Lung (tissue), 11 donors: ENCODE measurements at regions not wholly inside any gene's neighbourhood (a gene's known extent, or its start where the extent isn't known, plus 50 kb on each side); places are given as distances from the start of the nearest gene placed in this dataset.

Experiments
- ATAC-seq: fragments of 200-7000 bp; cut with Tn5 transposase; one replicate; pipeline ENCODE4 v1.9.1; 2020; ENCODE audit warnings: moderate number of reproducible peaks; ENCODE audit not compliant: insufficient read depth, low FRiP score
- DNase-seq, 3 donors: peaks; one replicate each; pipeline ENCODE4 v3.0.0-alpha.2; 2013 to 2017
- H3K27ac ChIP-seq, 2 donors: one replicate each; pipeline ENCODE4 v1.5.1; 2013; ENCODE audit warnings: mild to moderate bottlenecking in 2 of 2, moderate library complexity in 2 of 2, control low read depth in 1 of 2, inconsistent platforms in 1 of 2, low read depth in 1 of 2, low read length in 1 of 2
- H3K27me3 ChIP-seq, 3 donors: one replicate each; pipeline ENCODE4 v1.5.1; 2013; ENCODE audit warnings: low read length in 2 of 3; ENCODE audit not compliant: control insufficient read depth in 3 of 3, insufficient read depth in 3 of 3
- H3K36me3 ChIP-seq, 4 donors: one replicate each; pipeline ENCODE4 v1.5.1; 2013; ENCODE audit warnings: low read length in 4 of 4, mild to moderate bottlenecking in 1 of 4, moderate library complexity in 1 of 4; ENCODE audit not compliant: control insufficient read depth in 4 of 4, insufficient read depth in 4 of 4
- H3K4me1 ChIP-seq, 5 donors: one replicate each; pipeline ENCODE4 v1.5.1; 2013; ENCODE audit warnings: low read length in 5 of 5, mild to moderate bottlenecking in 2 of 5, moderate library complexity in 1 of 5; ENCODE audit not compliant: control insufficient read depth in 5 of 5, insufficient read depth in 5 of 5
- H3K4me3 ChIP-seq: one replicate; pipeline ENCODE4 v1.5.1; 2013; ENCODE audit warnings: mild to moderate bottlenecking, control low read depth, moderate library complexity
- H3K9ac ChIP-seq, 2 donors: one replicate each; pipeline ENCODE4 v1.5.1; 2013; ENCODE audit warnings: low read length in 2 of 2, control low read depth in 1 of 2; ENCODE audit not compliant: insufficient read depth in 1 of 2
- H3K9me3 ChIP-seq, 4 donors: one replicate each; pipeline ENCODE4 v1.5.1; 2013; ENCODE audit warnings: low read length in 3 of 4, mild to moderate bottlenecking in 1 of 4, moderate library complexity in 1 of 4; ENCODE audit not compliant: control insufficient read depth in 4 of 4, insufficient read depth in 3 of 4
- WGBS, 2 donors: extraction: QIAGEN DNeasy Blood & Tissue Kit; methylation state at CpG; one replicate each; pipeline ENCODE4 v1.1.7; 2013; 5-methylcytosine and 5-hydroxymethylcytosine counted together
- TF ChIP-seq, protein P1 (sequence below): IDR thresholded peaks from 2 replicates; pipeline ENCODE4 v1.5.1; 2012; ENCODE audit warnings: mild to moderate bottlenecking; ENCODE audit errors: control extremely low read depth, extremely low read depth
- donor health status: control.
- donor health status: control.
- donor health status: Bipolar disorder and iron deficiency.
- donor health status: healthy.
- donor health status: DM: yes; HTN: yes; CAD: no.

DNA sequence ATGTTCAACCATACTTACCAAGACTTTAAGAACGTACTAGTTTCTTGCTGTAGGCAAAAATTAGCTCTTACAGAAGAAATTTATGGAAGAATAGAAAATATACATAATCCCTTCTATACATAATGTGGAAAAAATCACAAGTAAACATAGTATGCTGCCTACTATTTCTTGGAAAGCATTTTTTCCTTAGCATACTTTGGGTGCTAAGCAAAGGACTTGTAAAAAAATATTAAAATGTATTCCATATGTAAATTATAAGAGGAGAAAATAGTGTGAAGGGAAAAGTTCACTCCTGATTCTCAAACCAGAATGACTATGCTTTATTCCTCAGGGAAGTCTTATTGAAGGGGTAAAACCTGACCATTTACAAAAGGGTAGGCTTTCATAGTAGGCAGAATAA lies 243.8 kb upstream of the VLDLR start:
- no peaks in the 10 kb centered on the region for H3K36me3 ChIP-seq
- H3K9ac ChIP-seq: no peak overlapping the region
- TF ChIP-seq, protein P1, sequence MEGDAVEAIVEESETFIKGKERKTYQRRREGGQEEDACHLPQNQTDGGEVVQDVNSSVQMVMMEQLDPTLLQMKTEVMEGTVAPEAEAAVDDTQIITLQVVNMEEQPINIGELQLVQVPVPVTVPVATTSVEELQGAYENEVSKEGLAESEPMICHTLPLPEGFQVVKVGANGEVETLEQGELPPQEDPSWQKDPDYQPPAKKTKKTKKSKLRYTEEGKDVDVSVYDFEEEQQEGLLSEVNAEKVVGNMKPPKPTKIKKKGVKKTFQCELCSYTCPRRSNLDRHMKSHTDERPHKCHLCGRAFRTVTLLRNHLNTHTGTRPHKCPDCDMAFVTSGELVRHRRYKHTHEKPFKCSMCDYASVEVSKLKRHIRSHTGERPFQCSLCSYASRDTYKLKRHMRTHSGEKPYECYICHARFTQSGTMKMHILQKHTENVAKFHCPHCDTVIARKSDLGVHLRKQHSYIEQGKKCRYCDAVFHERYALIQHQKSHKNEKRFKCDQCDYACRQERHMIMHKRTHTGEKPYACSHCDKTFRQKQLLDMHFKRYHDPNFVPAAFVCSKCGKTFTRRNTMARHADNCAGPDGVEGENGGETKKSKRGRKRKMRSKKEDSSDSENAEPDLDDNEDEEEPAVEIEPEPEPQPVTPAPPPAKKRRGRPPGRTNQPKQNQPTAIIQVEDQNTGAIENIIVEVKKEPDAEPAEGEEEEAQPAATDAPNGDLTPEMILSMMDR: no peak
- no peak for DNase-seq
- H3K9me3 ChIP-seq: peaks cover 0 to 1% (median 0%) of the 10 kb centered on the region in 4 donors
- peaks cover 0 to 14% (median 0%) of the 10 kb centered on the region in 5 donors for H3K4me1 ChIP-seq
- no peak overlapping the region for H3K27ac ChIP-seq
- no peak overlapping the region for H3K4me3 ChIP-seq
- no peaks in the 10 kb centered on the region for H3K27me3 ChIP-seq
- no peak for ATAC-seq
- 74 to 75% methylated on average over 1 of the region's 1 CpG for WGBS, 2 donors

DNA sequence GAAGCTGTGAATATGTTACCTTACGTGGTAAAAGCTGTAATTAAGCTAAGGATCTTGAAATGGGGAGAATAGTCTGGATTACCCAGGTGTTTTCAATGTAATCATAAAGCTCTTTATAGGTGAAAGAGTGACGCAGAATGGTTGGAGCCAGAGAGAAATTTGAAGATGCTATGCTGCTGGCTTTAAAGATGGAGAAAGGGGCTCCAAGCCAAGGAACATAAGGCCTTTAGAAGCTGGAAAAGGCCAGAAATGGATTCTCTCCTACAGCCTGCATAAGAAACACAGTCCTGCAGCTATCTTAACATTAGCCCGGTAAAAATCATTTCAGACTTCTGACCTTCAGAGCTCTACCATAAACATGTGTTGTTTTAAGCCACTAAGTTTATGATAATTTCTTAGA lies 243.3 kb upstream of the VLDLR start:
- ATAC-seq: no peak
- H3K4me1 ChIP-seq: peaks cover 0 to 14% (median 0%) of the 10 kb centered on the region in 5 donors
- TF ChIP-seq, protein P1: no peak
- H3K4me3 ChIP-seq: no peak overlapping the region
- H3K36me3 ChIP-seq: no peaks in the 10 kb centered on the region
- WGBS, 2 donors: 82 to 84% methylated on average over 3 of the region's 3 CpGs
- no peak overlapping the region for H3K9ac ChIP-seq
- H3K9me3 ChIP-seq: peaks cover 0 to 1% (median 0%) of the 10 kb centered on the region in 4 donors
- no peaks in the 10 kb centered on the region for H3K27me3 ChIP-seq
- H3K27ac ChIP-seq: no peak overlapping the region
- no peak for DNase-seq

DNA sequence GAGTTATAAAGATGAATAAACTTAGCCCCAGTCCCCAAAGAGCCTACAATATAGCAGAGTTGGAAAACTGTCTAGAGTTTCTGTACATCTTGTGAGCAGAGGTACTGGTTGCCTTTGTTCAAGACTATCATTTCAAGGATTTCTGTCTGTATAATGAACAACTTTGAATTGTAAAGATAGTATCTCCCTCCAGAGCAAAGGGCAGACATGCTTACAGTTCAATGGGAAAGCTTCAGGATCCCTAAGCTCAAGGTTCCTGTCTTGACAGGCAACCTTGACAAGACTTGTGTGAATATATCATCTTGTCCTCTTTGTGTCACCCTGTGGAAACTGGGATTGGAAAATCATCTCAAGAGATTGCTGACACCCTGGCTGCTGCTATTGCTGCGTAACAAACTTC lies 242.8 kb upstream of the VLDLR start:
- TF ChIP-seq, protein P1: no peak
- ATAC-seq: no peak

DNA sequence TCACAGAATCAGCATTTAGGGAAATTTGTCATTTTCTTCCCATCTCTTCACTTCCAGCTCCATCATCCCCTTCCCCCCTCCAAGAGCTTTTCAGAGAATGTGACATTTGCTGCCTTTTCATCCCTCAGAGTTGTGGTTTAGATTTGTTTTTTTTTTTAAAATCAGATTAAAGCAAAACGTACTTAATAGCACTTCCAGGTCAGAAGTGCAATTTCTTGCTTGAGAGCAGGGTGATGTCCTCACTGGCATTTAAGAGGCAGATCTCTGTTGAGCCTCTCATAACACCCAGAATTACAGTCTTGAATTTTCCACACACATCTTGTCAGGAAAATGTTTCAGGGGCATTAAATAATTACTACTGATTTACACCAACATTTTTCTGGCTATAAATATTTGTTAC lies 236.8 kb upstream of the VLDLR start:
- Histone ChIP-seq H3K4me1 (peaks cover 0 to 11% (median 3%) of the 10 kb centered on the region in 5 donors), H3K36me3 (no peaks in the 10 kb centered on the region), H3K9ac (no peak overlapping the region), H3K9me3 (no peaks in the 10 kb centered on the region), H3K27ac (no peak overlapping the region), H3K27me3 (no peaks in the 10 kb centered on the region), H3K4me3 (no peak overlapping the region)
- ATAC-seq: no peak
- TF ChIP-seq, protein P1: no peak
- peak in 2 of 3 donors; percentile 62 to 67 for DNase-seq
- 11 to 27% methylated on average over 1 of the region's 1 CpG for WGBS, 2 donors

More for the DNA sequence above, 242.8 kb upstream of the VLDLR start:
- no peak overlapping the region for H3K9ac ChIP-seq
- H3K27ac ChIP-seq: no peak overlapping the region
- WGBS, 2 donors: 88 to 96% methylated on average over 1 of the region's 1 CpG
- H3K36me3 ChIP-seq: no peaks in the 10 kb centered on the region
- no peak for DNase-seq
- H3K9me3 ChIP-seq: peaks cover 0 to 1% (median 0%) of the 10 kb centered on the region in 4 donors
- no peak overlapping the region for H3K4me3 ChIP-seq
- peaks cover 0 to 14% (median 0%) of the 10 kb centered on the region in 5 donors for H3K4me1 ChIP-seq
- H3K27me3 ChIP-seq: no peaks in the 10 kb centered on the region
